Endothelial cell of umbilical vein (primary cell): ENCODE measurements at regions not wholly inside any gene's neighbourhood (a gene's known extent, or its start where the extent isn't known, plus 50 kb on each side); places are given as distances from the start of the nearest gene placed in this dataset.

Experiments used
- BruUV-seq: library from RNA; stranded (reverse); fragments of 400-500 nt; replicated peaks from 2 replicates; lab custom pipeline; 2021; lab: Mats Ljungman, UMichigan
- CTCF ChIA-PET: fragments of 300-600, 350-600 bp; sonication (Branson Sonifier 250); formaldehyde crosslinking; loops from one replicate; lab custom pipeline; 2021; ENCODE audit warnings: antibody characterized with exemption, inconsistent platforms; lab: Charles Lee
- POLR2A ChIA-PET: fragments of 300-600, 350-600 bp; sonication (Branson Sonifier 250); formaldehyde crosslinking; loops from one replicate; lab custom pipeline; 2021; ENCODE audit warnings: antibody characterized with exemption, inconsistent platforms; lab: Charles Lee
- DNase-seq: peaks from one replicate; pipeline ENCODE4 v3.0.0-alpha.2; 2011; ENCODE audit warnings: low read depth, low spot score
- FAIRE-seq: peaks from 2 replicates; lab custom pipeline; 2011; peaks lifted over from hg19 to GRCh38; lab: Jason Lieb, UNC
- H2AFZ ChIP-seq: 2 replicates; pipeline ENCODE4 v1.6.0; 2012; ENCODE audit warnings: low read depth, low read length, control low read depth, inconsistent platforms
- H3K27ac ChIP-seq: 2 replicates; pipeline ENCODE4 v1.5.1; 2011; ENCODE audit warnings: low read depth, mild to moderate bottlenecking, control low read depth, low read length, moderate library complexity; ENCODE audit not compliant: insufficient read depth
- H3K27me3 ChIP-seq, 2 experiments: 2 replicates each; pipeline versions ENCODE4 v1.6.0 to v1.6.1; 2011; ENCODE audit warnings: low read length in 2 of 2, mixed read lengths in 1 of 2; ENCODE audit not compliant: control insufficient read depth in 2 of 2, insufficient read depth in 2 of 2
- H3K36me3 ChIP-seq, 2 experiments: 2 replicates in 1 of 2; 3 replicates in 1 of 2; pipeline ENCODE4 v1.5.1; 2011; ENCODE audit warnings: low read length in 2 of 2, mild to moderate bottlenecking in 1 of 2, moderate library complexity in 1 of 2; ENCODE audit not compliant: control insufficient read depth in 2 of 2, insufficient read depth in 2 of 2; ENCODE audit errors: extremely low read depth in 1 of 2
- H3K4me1 ChIP-seq: 3 replicates; pipeline ENCODE4 v1.5.1; 2011; ENCODE audit warnings: mild to moderate bottlenecking, low read length; ENCODE audit not compliant: control insufficient read depth, insufficient read depth; ENCODE audit errors: extremely low read depth
- H3K4me2 ChIP-seq: 2 replicates; pipeline ENCODE4 v1.6.1; 2011; ENCODE audit warnings: low read length, control low read depth, mixed read lengths; ENCODE audit not compliant: insufficient read depth
- H3K4me3 ChIP-seq, 3 experiments: fragments of 200-600 bp in 1 of 3; sonication (generic), shearing (Covaris generic) in 1 of 3; replicated peaks in 1 of 3; 2 replicates each; pipeline ENCODE4 v1.5.1; 2011 to 2016; ENCODE audit warnings: control low read depth in 3 of 3, low read length in 3 of 3, mild to moderate bottlenecking in 2 of 3, inconsistent platforms in 1 of 3, low read depth in 1 of 3, moderate library complexity in 1 of 3; ENCODE audit not compliant: insufficient read depth in 1 of 3
- H3K79me2 ChIP-seq: 2 replicates; pipeline ENCODE4 v1.6.0; 2012; ENCODE audit warnings: low read length, inconsistent platforms; ENCODE audit not compliant: control insufficient read depth, insufficient read depth
- H3K9ac ChIP-seq: replicated peaks from 2 replicates; pipeline ENCODE3; 2011; ENCODE audit warnings: low read length, control low read depth; ENCODE audit not compliant: insufficient read depth; ENCODE audit errors: extremely low read depth
- H3K9me1 ChIP-seq: replicated peaks from 3 replicates; pipeline ENCODE4 v1.6.0; 2011; ENCODE audit warnings: mild to moderate bottlenecking, low read length; ENCODE audit not compliant: control insufficient read depth, insufficient read depth; ENCODE audit errors: extremely low read depth
- H3K9me3 ChIP-seq: replicated peaks from 2 replicates; pipeline ENCODE4 v1.5.1; 2012; ENCODE audit warnings: low read length, inconsistent platforms; ENCODE audit not compliant: control insufficient read depth, insufficient read depth
- H4K20me1 ChIP-seq: replicated peaks from 2 replicates; pipeline ENCODE3; 2011; ENCODE audit warnings: mild to moderate bottlenecking, low read length; ENCODE audit not compliant: control insufficient read depth, insufficient read depth; ENCODE audit errors: extremely low read depth
- EZH2 ChIP-seq: IDR thresholded peaks from 2 replicates; pipeline ENCODE4 v1.6.1; 2012; ENCODE audit warnings: borderline replicate concordance, low read depth, mild to moderate bottlenecking, moderate library complexity, low read length, inconsistent platforms; ENCODE audit not compliant: severe bottlenecking
- FOS ChIP-seq: IDR thresholded peaks from 2 replicates; pipeline ENCODE4 v1.6.1; 2011; ENCODE audit warnings: mild to moderate bottlenecking, low read length, moderate library complexity, borderline replicate concordance; ENCODE audit not compliant: insufficient read depth
- GATA2 ChIP-seq: IDR thresholded peaks from 2 replicates; pipeline ENCODE4 v1.7.0; 2011; ENCODE audit warnings: low read depth, mild to moderate bottlenecking, moderate library complexity, mixed read lengths, low read length; ENCODE audit not compliant: insufficient read length, insufficient read depth
- JUN ChIP-seq: IDR thresholded peaks from 2 replicates; pipeline ENCODE4 v1.6.1; 2011; ENCODE audit warnings: borderline replicate concordance, low read depth; ENCODE audit not compliant: insufficient read length, insufficient read depth
- MYC ChIP-seq: IDR thresholded peaks from one replicate; pipeline ENCODE4 v1.6.1; 2011; ENCODE audit warnings: mild to moderate bottlenecking, low read depth, low read length
- POLR2A ChIP-seq: IDR thresholded peaks from 2 replicates; pipeline ENCODE4 v1.6.1; 2012; ENCODE audit warnings: low read depth, mild to moderate bottlenecking, control low read depth, low read length
- POLR2AphosphoS5 ChIP-seq: IDR thresholded peaks from 2 replicates; pipeline ENCODE4 v1.6.1; 2012; ENCODE audit warnings: low read depth, mild to moderate bottlenecking, control low read depth, low read length, moderate library complexity; ENCODE audit not compliant: insufficient read depth
- dilution Hi-C: fragments of 300-500 bp; cut with MboI; formaldehyde crosslinking; loops from one replicate; pipeline ENCODE4 v1.15.0; 2019; ENCODE audit warnings: low sequenced_read_pairs; ENCODE audit not compliant: extremely low pct_ligation_motif_present
- intact Hi-C: fragments of 100-400 bp; cut with micrococcal nuclease; formaldehyde crosslinking; loops from one replicate; pipeline ENCODE4 v1.10.0; 2022
- TF ChIP-seq, protein P1 (sequence below): IDR thresholded peaks from 2 replicates; pipeline ENCODE4 v1.6.1; 2011; ENCODE audit not compliant: insufficient read depth, insufficient read length
- TF ChIP-seq, protein P2 (sequence below), 2 donors: IDR thresholded peaks; 1 replicate in 1 of 2; 2 replicates in 1 of 2; pipeline ENCODE4 v1.5.1; 2011; ENCODE audit warnings: low read length in 2 of 2, mild to moderate bottlenecking in 2 of 2, moderate library complexity in 2 of 2, control low read depth in 1 of 2, inconsistent platforms in 1 of 2, low read depth in 1 of 2; ENCODE audit not compliant: insufficient read depth in 1 of 2; ENCODE audit errors: extremely low read depth in 1 of 2

DNA sequence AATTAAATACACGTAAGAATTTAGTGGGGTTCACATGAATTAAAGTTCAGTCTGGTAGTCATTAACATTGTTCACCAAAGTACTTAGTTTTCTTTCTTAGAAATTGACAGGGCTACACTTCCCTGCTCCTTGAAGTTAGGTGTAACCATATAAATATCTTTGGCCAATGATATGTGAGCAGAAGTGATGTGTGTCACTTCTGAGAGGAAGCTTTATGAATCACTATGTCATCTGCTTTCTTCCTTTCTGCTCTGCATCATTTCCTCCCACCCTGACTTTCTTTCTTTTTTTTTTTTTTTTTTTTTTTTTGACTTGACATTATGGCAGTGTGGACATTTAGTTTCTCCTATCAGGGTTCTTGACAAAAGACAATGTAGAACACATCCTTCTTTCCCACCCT, 156.2 kb upstream of the COL8A1 start:
- Histone ChIP-seq H3K4me3 (no peak overlapping the region), H3K36me3 (no peaks in the 10 kb centered on the region), H2AFZ (no peak overlapping the region), H3K4me2 (peak overlapping the region; percentile 27), H3K9ac (no peak overlapping the region), H3K4me1 (peaks cover 22% of the 10 kb centered on the region), H3K27me3 (no peaks in the 10 kb centered on the region), H3K9me1 (no peaks in the 10 kb centered on the region), H3K27ac (peak overlapping the region; percentile 75), H3K9me3 (no peaks in the 10 kb centered on the region), H3K79me2 (no peaks in the 10 kb centered on the region), H4K20me1 (no peaks in the 10 kb centered on the region)
- DNase-seq (peak; percentile 51), FAIRE-seq (peak; percentile 96)
- POLR2A ChIA-PET = no interaction called here
- CTCF ChIA-PET = interaction anchor here (0.6 to 2.3 kb wide), 2 partner anchors 17 to 155 kb away, joined by 3 to 9 read pairs; no protein-coding TSS in a partner anchor
- BruUV-seq = no TSS peak
- dilution Hi-C loops = no loop called here
- TF ChIP-seq FOS (peak; percentile 84), POLR2A (no peak), JUN (peak; percentile 71), POLR2AphosphoS5 (peak; percentile 46)
- intact Hi-C loops = no loop called here

DNA sequence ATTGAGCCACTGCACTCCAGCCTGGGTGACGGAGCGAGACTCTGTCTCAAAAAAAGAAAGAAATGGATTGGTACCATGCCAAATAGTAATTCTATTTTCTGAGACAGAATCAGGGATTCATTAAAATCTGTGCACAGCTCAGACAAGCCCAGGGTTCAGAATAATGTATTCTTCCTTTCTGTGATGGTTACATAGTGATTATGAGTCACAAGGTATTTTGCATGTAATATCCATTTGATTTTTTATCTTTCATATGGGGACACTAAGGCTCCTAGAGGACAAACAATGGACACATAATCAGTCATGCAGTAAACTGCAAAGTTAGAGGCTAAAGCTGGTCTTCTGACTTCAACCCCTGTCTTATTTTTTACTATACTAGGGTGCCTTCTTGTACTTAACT, 156.8 kb upstream of the COL8A1 start:
- no peaks in the 10 kb centered on the region for H4K20me1 ChIP-seq
- no peak for DNase-seq
- no peaks in the 10 kb centered on the region for H3K79me2 ChIP-seq
- H3K9me1 ChIP-seq = no peaks in the 10 kb centered on the region
- peaks cover 22% of the 10 kb centered on the region for H3K4me1 ChIP-seq
- ChIA-PET POLR2A (no interaction called here), CTCF (interaction anchor here (0.6 to 2.3 kb wide), 2 partner anchors 18 to 156 kb away, joined by 3 to 9 read pairs; no protein-coding TSS in a partner anchor)
- dilution Hi-C loops = no loop called here
- peak overlapping the region; percentile 49 for H2AFZ ChIP-seq
- no peak overlapping the region for H3K4me3 ChIP-seq
- no TSS peak for BruUV-seq
- no peaks in the 10 kb centered on the region for H3K27me3 ChIP-seq
- H3K9me3 ChIP-seq = no peaks in the 10 kb centered on the region
- intact Hi-C loops = no loop called here
- H3K9ac ChIP-seq = no peak overlapping the region
- no peak overlapping the region for H3K4me2 ChIP-seq
- H3K27ac ChIP-seq = peak overlapping the region; percentile 75
- no peak for FAIRE-seq
- TF ChIP-seq EZH2 (no peak), POLR2AphosphoS5 (no peak), MYC (no peak), JUN (no peak), FOS (no peak), GATA2 (no peak)
- TF ChIP-seq, protein P1, sequence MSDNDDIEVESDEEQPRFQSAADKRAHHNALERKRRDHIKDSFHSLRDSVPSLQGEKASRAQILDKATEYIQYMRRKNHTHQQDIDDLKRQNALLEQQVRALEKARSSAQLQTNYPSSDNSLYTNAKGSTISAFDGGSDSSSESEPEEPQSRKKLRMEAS = no peak
- TF ChIP-seq, protein P2, sequence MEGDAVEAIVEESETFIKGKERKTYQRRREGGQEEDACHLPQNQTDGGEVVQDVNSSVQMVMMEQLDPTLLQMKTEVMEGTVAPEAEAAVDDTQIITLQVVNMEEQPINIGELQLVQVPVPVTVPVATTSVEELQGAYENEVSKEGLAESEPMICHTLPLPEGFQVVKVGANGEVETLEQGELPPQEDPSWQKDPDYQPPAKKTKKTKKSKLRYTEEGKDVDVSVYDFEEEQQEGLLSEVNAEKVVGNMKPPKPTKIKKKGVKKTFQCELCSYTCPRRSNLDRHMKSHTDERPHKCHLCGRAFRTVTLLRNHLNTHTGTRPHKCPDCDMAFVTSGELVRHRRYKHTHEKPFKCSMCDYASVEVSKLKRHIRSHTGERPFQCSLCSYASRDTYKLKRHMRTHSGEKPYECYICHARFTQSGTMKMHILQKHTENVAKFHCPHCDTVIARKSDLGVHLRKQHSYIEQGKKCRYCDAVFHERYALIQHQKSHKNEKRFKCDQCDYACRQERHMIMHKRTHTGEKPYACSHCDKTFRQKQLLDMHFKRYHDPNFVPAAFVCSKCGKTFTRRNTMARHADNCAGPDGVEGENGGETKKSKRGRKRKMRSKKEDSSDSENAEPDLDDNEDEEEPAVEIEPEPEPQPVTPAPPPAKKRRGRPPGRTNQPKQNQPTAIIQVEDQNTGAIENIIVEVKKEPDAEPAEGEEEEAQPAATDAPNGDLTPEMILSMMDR (IDR thresholded peaks at IDR 0.05; ENCODE audit: extremely low read depth in 1 of 2, insufficient read depth in 1 of 2, low read depth in 1 of 2, low read length in 2 of 2) = no peak
- H3K36me3 ChIP-seq = no peaks in the 10 kb centered on the region
